ENCODE measurements at regions not wholly inside any gene's neighbourhood (a gene's known extent, or its start where the extent isn't known, plus 50 kb on each side); places are given as distances from the start of the nearest gene placed in this dataset.

GRCh38 chr1:204763773-204764427 lies 78.4 kb upstream of the LRRN2 start:
- TF ChIP-seq SUZ12 (IDR thresholded peaks at IDR 0.05; ENCODE audit: extremely low read depth, insufficient read depth, insufficient read length) = no peak
- no peak for TF ChIP-seq ZNF274 (IDR thresholded peaks at IDR 0.05; ENCODE audit: low read depth, low read length)
- no peak for TF ChIP-seq YY1 (IDR thresholded peaks at IDR 0.05; ENCODE audit: insufficient read depth, insufficient read length)
